ENCODE measurements at regions not wholly inside any gene's neighbourhood (a gene's known extent, or its start where the extent isn't known, plus 50 kb on each side); places are given as distances from the start of the nearest gene placed in this dataset.

DNA sequence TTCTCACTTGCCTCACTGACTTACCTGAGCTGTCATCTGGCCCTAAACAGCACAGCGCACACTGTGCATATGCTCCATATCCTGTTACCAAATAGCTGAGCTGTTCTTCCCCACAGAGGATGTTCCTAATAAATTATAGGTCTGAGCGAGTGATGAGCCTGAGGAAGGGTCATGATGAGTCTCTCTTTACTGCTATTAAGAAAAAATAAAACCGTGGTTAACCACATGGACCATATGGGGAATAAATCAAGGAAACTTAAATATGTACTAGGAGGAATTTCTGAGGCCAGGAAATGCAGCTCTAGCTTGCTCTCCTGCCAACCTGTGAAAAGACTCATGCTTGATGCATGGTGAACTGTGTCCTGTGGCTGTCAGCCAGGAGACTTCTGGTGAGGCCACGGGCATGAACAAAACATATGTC, 424.8 kb upstream of the DMAC1 start:
- DNase-seq: no peak
- Mint-ChIP-seq H3K4me1 (ENCODE audit: low read depth, unreplicated experiment) (peaks cover 23% of the 10 kb centered on the region), H3K4me3 (ENCODE audit: unreplicated experiment) (no peak overlapping the region), H3K27me3 (ENCODE audit: insufficient read depth, unreplicated experiment) (no peaks in the 10 kb centered on the region), H3K27ac (ENCODE audit: unreplicated experiment) (no peak overlapping the region), H3K36me3 (ENCODE audit: insufficient read depth, unreplicated experiment) (no peaks in the 10 kb centered on the region), H3K9me3 (ENCODE audit: unreplicated experiment) (peaks cover 16% of the 10 kb centered on the region)
- no peak overlapping the region for H3K4me3 ChIP-seq (ENCODE audit: low read depth, low read length)
- no peaks in the 10 kb centered on the region for H3K9me3 ChIP-seq
- H3K27me3 ChIP-seq (replicated peaks; ENCODE audit: control insufficient read depth, insufficient read depth, low read length): no peaks in the 10 kb centered on the region
- POLR2A ChIA-PET: no interaction called here
- CTCF ChIA-PET: no interaction called here
- peaks cover 21% of the 10 kb centered on the region for H3K4me1 ChIP-seq
- H3K36me3 ChIP-seq (ENCODE audit: control insufficient read depth, insufficient read depth, low read length): no peaks in the 10 kb centered on the region
- TF ChIP-seq, protein P1, sequence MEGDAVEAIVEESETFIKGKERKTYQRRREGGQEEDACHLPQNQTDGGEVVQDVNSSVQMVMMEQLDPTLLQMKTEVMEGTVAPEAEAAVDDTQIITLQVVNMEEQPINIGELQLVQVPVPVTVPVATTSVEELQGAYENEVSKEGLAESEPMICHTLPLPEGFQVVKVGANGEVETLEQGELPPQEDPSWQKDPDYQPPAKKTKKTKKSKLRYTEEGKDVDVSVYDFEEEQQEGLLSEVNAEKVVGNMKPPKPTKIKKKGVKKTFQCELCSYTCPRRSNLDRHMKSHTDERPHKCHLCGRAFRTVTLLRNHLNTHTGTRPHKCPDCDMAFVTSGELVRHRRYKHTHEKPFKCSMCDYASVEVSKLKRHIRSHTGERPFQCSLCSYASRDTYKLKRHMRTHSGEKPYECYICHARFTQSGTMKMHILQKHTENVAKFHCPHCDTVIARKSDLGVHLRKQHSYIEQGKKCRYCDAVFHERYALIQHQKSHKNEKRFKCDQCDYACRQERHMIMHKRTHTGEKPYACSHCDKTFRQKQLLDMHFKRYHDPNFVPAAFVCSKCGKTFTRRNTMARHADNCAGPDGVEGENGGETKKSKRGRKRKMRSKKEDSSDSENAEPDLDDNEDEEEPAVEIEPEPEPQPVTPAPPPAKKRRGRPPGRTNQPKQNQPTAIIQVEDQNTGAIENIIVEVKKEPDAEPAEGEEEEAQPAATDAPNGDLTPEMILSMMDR (IDR thresholded peaks at IDR 0.05; ENCODE audit: insufficient read depth in 1 of 2, low read depth in 1 of 2, low read length in 1 of 2, severe bottlenecking in 1 of 2, unreplicated experiment in 1 of 2): no peak
- no TSS peak for BruUV-seq (replicated peaks)
- intact Hi-C loops (cut with micrococcal nuclease; ENCODE audit: unreplicated experiment): loop anchor here (5.0 kb wide), 1 partner anchor 158 kb away; no protein-coding TSS in a partner anchor

DNA sequence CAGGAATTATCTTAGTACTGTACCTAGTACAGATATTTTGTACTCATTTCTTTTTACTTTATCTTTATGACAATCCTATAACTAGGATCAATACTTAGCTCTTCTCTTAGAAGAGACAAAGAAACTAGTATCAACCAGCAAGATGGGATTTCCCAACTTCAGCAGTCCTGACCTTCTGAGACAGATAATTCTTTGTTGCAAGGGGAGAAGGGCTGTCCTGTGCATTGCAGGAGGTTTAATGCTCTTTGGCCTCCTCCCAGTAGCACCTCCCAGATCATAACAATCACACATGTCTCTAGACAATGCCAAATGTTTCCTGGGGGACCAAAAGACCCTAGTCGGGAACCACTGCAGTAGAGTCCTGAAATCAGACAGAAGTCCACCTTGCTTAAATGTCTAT, 424.3 kb upstream of the DMAC1 start:
- Mint-ChIP-seq H3K9me3 (ENCODE audit: unreplicated experiment) (peaks cover 16% of the 10 kb centered on the region), H3K4me1 (ENCODE audit: low read depth, unreplicated experiment) (peaks cover 23% of the 10 kb centered on the region), H3K27ac (ENCODE audit: unreplicated experiment) (no peak overlapping the region), H3K36me3 (ENCODE audit: insufficient read depth, unreplicated experiment) (no peaks in the 10 kb centered on the region), H3K27me3 (ENCODE audit: insufficient read depth, unreplicated experiment) (no peaks in the 10 kb centered on the region), H3K4me3 (ENCODE audit: unreplicated experiment) (no peak overlapping the region)
- DNase-seq: no peak
- intact Hi-C loops (cut with micrococcal nuclease; ENCODE audit: unreplicated experiment): loop anchor here (5.0 kb wide), 1 partner anchor 158 kb away; no protein-coding TSS in a partner anchor
- Histone ChIP-seq H3K4me1 (peaks cover 21% of the 10 kb centered on the region), H3K27me3 (replicated peaks; ENCODE audit: control insufficient read depth, insufficient read depth, low read length) (no peaks in the 10 kb centered on the region), H3K4me3 (ENCODE audit: low read depth, low read length) (no peak overlapping the region), H3K36me3 (ENCODE audit: control insufficient read depth, insufficient read depth, low read length) (no peaks in the 10 kb centered on the region), H3K9me3 (no peaks in the 10 kb centered on the region)
- CTCF ChIA-PET: no interaction called here
- TF ChIP-seq, protein P1 (IDR thresholded peaks at IDR 0.05; ENCODE audit: insufficient read depth in 1 of 2, low read depth in 1 of 2, low read length in 1 of 2, severe bottlenecking in 1 of 2, unreplicated experiment in 1 of 2): no peak
- POLR2A ChIA-PET: no interaction called here
- BruUV-seq (replicated peaks): no TSS peak

DNA sequence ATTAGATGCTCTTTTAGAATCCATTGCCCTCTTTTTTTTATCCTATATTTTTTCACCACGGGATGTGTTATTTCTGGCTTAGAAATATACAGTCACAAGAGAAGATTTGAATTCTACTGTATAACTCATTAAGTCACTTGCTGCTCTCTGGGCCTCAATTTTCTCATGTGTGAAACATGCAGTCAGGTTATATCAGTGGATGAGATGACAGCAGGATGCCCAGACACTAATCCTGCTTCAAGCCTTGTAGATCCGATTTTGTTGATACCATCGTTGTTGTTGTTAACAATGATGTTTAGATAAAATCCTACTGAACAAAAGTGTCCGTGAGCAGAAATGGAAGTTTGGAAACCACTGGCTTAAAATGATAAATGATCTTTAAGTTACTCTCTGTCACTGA, 421.9 kb upstream of the DMAC1 start:
- intact Hi-C loops (cut with micrococcal nuclease; ENCODE audit: unreplicated experiment): loop anchor here (5.0 kb wide), 1 partner anchor 161 kb away; no protein-coding TSS in a partner anchor
- H3K9me3 ChIP-seq: no peaks in the 10 kb centered on the region

More for the DNA sequence above, 421.9 kb upstream of the DMAC1 start:
- H3K4me3 Mint-ChIP-seq (ENCODE audit: unreplicated experiment): no peak overlapping the region
- no peaks in the 10 kb centered on the region for H3K36me3 Mint-ChIP-seq (ENCODE audit: insufficient read depth, unreplicated experiment)
- no peak for DNase-seq
- H3K27me3 ChIP-seq (replicated peaks; ENCODE audit: control insufficient read depth, insufficient read depth, low read length): no peaks in the 10 kb centered on the region
- H3K4me3 ChIP-seq (ENCODE audit: low read depth, low read length): no peak overlapping the region
- H3K4me1 Mint-ChIP-seq (ENCODE audit: low read depth, unreplicated experiment): peaks cover 23% of the 10 kb centered on the region
- peaks cover 20% of the 10 kb centered on the region for H3K9me3 Mint-ChIP-seq (ENCODE audit: unreplicated experiment)
- ChIA-PET CTCF (no interaction called here), POLR2A (no interaction called here)
- peak overlapping the region; percentile 43 for H3K27ac Mint-ChIP-seq (ENCODE audit: unreplicated experiment)
- H3K27me3 Mint-ChIP-seq (ENCODE audit: insufficient read depth, unreplicated experiment): no peaks in the 10 kb centered on the region
- no TSS peak for BruUV-seq (replicated peaks)
- no peaks in the 10 kb centered on the region for H3K36me3 ChIP-seq (ENCODE audit: control insufficient read depth, insufficient read depth, low read length)
- H3K4me1 ChIP-seq: peaks cover 21% of the 10 kb centered on the region
- TF ChIP-seq, protein P1 (IDR thresholded peaks at IDR 0.05; ENCODE audit: insufficient read depth in 1 of 2, low read depth in 1 of 2, low read length in 1 of 2, severe bottlenecking in 1 of 2, unreplicated experiment in 1 of 2): no peak
